Activated B cell treated with CpG ODN at 0.5 μM for 24 hours (primary cell): ENCODE measurements at regions not wholly inside any gene's neighbourhood (a gene's known extent, or its start where the extent isn't known, plus 50 kb on each side); places are given as distances from the start of the nearest gene placed in this dataset.

Experiments
- ATAC-seq: fragments of 200-7000 bp; cut with Tn5 transposase; one replicate; pipeline ENCODE4 v1.10.0; 2021; ENCODE audit warnings: low read depth, mild to moderate bottlenecking, moderate library complexity
- CTCF ChIA-PET: fragments of 350-600 bp; sonication (Branson Sonifier 250); formaldehyde crosslinking; loops from one replicate; lab custom pipeline; 2021; ENCODE audit warnings: antibody characterized with exemption; lab: Charles Lee
- POLR2A ChIA-PET: fragments of 350-600 bp; sonication (Branson Sonifier 250); formaldehyde crosslinking; loops from one replicate; lab custom pipeline; 2021; ENCODE audit warnings: antibody characterized with exemption; lab: Charles Lee
- DNase-seq: peaks from one replicate; pipeline ENCODE4 v3.0.0; 2022
- H3K27ac Mint-ChIP-seq: one replicate; pipeline ENCODE4 v1.8.0; 2020; ENCODE audit warnings: mixed read lengths
- H3K27me3 Mint-ChIP-seq: one replicate; pipeline ENCODE4 v1.8.0; 2021; ENCODE audit warnings: mixed read lengths
- H3K36me3 Mint-ChIP-seq: one replicate; pipeline ENCODE4 v1.8.0; 2021; ENCODE audit warnings: low read depth, mixed read lengths
- H3K4me1 Mint-ChIP-seq: one replicate; pipeline ENCODE4 v1.8.0; 2021; ENCODE audit warnings: mixed read lengths
- H3K4me3 Mint-ChIP-seq: one replicate; pipeline ENCODE4 v1.8.0; 2020; ENCODE audit warnings: mild to moderate bottlenecking, mixed read lengths
- H3K9me3 Mint-ChIP-seq: one replicate; pipeline ENCODE4 v1.8.0; 2020; ENCODE audit warnings: mixed read lengths
- CTCF ChIP-seq: fragments of 200-600 bp; IDR thresholded peaks from one replicate; pipeline ENCODE4 v1.8.0; 2022; ENCODE audit warnings: antibody characterized with exemption, mild to moderate bottlenecking
- intact Hi-C: fragments of 100-400 bp; cut with micrococcal nuclease; formaldehyde crosslinking; loops from one replicate; pipeline ENCODE4 v1.15.1; 2024

DNA sequence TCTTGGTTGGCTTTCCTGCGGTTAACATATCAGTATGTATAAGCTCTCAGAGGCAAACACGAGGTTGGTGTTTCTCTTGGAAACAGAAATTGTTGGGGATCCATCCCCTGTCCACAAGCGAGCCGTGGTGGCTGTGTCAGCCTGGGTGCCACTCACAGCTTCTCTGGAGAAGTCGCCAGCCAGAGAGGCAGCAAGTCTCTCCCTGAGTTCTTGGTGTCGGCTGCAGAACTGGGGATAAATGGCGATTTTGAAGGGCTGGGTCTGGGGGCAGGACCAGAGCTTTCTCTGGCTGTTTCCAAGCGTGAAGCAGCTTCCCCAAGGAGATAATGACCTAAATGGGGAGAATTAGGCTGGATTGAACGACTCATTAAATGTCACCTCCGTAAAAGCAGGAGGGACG lies 335.3 kb downstream of the GLRX3 start:
- intact Hi-C loops, result no loop called here
- peaks cover 20% of the 10 kb centered on the region for H3K9me3 Mint-ChIP-seq
- POLR2A ChIA-PET, result no interaction called here
- no peak for DNase-seq
- ATAC-seq, result no peak
- no peaks in the 10 kb centered on the region for H3K36me3 Mint-ChIP-seq
- H3K4me1 Mint-ChIP-seq, result no peaks in the 10 kb centered on the region
- no peak overlapping the region for H3K4me3 Mint-ChIP-seq
- no peak overlapping the region for H3K27ac Mint-ChIP-seq
- CTCF ChIA-PET, result no interaction called here
- no peaks in the 10 kb centered on the region for H3K27me3 Mint-ChIP-seq
- no peak for TF ChIP-seq CTCF

- intact Hi-C loops, result no loop called here
- ATAC-seq (no peak), DNase-seq (no peak)
- no peak for TF ChIP-seq CTCF
- H3K4me1 Mint-ChIP-seq, result no peaks in the 10 kb centered on the region
- no peaks in the 10 kb centered on the region for H3K36me3 Mint-ChIP-seq
- POLR2A ChIA-PET, result no interaction called here
- no peak overlapping the region for H3K27ac Mint-ChIP-seq
- CTCF ChIA-PET, result no interaction called here
- H3K9me3 Mint-ChIP-seq, result peaks cover 15% of the 10 kb centered on the region
- no peaks in the 10 kb centered on the region for H3K27me3 Mint-ChIP-seq
- H3K4me3 Mint-ChIP-seq, result no peak overlapping the region
These were observed 336.0 kb downstream of the GLRX3 start for GRCh38 chr10:130472236-130472635.

DNA sequence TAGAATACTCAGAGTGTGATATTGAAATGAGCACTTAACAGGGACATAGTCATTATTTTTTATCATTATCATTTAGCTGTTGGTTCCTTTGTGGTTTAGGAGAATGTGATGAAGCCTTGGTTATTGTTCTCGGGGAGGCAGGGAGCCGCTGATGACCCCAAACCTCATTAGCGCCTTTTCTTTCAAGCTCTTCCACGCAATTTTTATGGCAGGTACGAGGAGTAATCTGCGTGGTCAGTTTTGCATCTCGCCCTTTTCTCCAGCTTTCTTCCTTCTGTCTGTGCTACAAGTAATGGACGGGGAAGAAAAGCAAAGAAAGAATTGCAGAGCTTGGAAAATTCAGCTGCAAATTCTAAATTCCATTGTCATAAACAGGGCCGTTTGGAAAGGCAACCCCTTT lies 338.4 kb downstream of the GLRX3 start:
- ChIA-PET POLR2A (no interaction called here), CTCF (no interaction called here)
- H3K4me1 Mint-ChIP-seq, result no peaks in the 10 kb centered on the region
- DNase-seq (no peak), ATAC-seq (no peak)
- H3K36me3 Mint-ChIP-seq, result no peaks in the 10 kb centered on the region
- no peak overlapping the region for H3K27ac Mint-ChIP-seq
- no peak overlapping the region for H3K4me3 Mint-ChIP-seq
- no peaks in the 10 kb centered on the region for H3K27me3 Mint-ChIP-seq
- H3K9me3 Mint-ChIP-seq, result peaks cover 1% of the 10 kb centered on the region
- intact Hi-C loops, result no loop called here
- no peak for TF ChIP-seq CTCF

DNA sequence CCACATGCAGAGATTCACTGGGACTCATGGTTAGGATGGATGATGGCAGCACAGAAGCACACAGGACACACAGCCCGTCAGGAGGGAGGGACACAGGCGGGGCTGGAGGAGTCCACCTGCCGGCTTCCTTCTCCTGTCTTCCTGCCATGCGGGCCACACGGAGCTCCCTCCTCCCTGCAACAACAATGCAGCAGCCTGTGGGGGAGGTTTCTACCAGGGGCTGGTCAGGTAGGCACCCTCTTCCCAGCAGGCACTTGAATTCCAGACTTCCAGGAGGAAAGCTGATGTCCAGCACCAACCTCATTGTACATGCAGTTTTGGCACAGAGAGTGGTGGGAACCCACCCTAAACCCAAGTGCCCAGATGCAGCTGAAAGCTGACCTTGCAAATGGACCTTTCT lies 341.2 kb downstream of the GLRX3 start:
- no peaks in the 10 kb centered on the region for H3K4me1 Mint-ChIP-seq
- CTCF ChIA-PET, result no interaction called here
- no peaks in the 10 kb centered on the region for H3K9me3 Mint-ChIP-seq
- no peak overlapping the region for H3K27ac Mint-ChIP-seq
- DNase-seq (no peak), ATAC-seq (no peak)
- no peak for TF ChIP-seq CTCF
- H3K4me3 Mint-ChIP-seq, result no peak overlapping the region
- POLR2A ChIA-PET, result no interaction called here
- no peaks in the 10 kb centered on the region for H3K36me3 Mint-ChIP-seq
- no peaks in the 10 kb centered on the region for H3K27me3 Mint-ChIP-seq
- intact Hi-C loops, result no loop called here

GRCh38 chr10:130479146-130479545 lies 343.0 kb downstream of the GLRX3 start:
- Mint-ChIP-seq H3K36me3 (no peaks in the 10 kb centered on the region), H3K9me3 (no peaks in the 10 kb centered on the region), H3K4me3 (no peak overlapping the region), H3K4me1 (no peaks in the 10 kb centered on the region), H3K27ac (no peak overlapping the region), H3K27me3 (no peaks in the 10 kb centered on the region)
- CTCF ChIA-PET, result no interaction called here
- intact Hi-C loops, result no loop called here
- ATAC-seq (no peak), DNase-seq (no peak)
- no peak for TF ChIP-seq CTCF
- POLR2A ChIA-PET, result no interaction called here
